HG03175 (cell line): ENCODE measurements at regions not wholly inside any gene's neighbourhood (a gene's known extent, or its start where the extent isn't known, plus 50 kb on each side); places are given as distances from the start of the nearest gene placed in this dataset.

Experiments used
- ATAC-seq: cut with Tn5 transposase; IDR thresholded peaks from one replicate; pipeline ENCODE4 v1.9.1; 2021; ENCODE audit warnings: mild to moderate bottlenecking, moderate library complexity; ENCODE audit not compliant: unreplicated experiment

GRCh38 chr11:134555510-134555909 is 143.5 kb upstream of the B3GAT1 start:
- ATAC-seq, result no peak

- ATAC-seq, result no peak
Measured at GRCh38 chr11:134554861-134555260, 142.8 kb upstream of the B3GAT1 start.

- no peak for ATAC-seq
Measured at GRCh38 chr11:134554106-134554505, 142.1 kb upstream of the B3GAT1 start.

GRCh38 chr11:134552749-134553148 is 140.7 kb upstream of the B3GAT1 start:
- ATAC-seq, result no peak

GRCh38 chr11:134545521-134545920 is 133.5 kb upstream of the B3GAT1 start:
- ATAC-seq, result no peak

- ATAC-seq, result no peak
Measured at GRCh38 chr11:134544095-134544815, 132.2 kb upstream of the B3GAT1 start.

GRCh38 chr11:134543645-134544044 is 131.6 kb upstream of the B3GAT1 start:
- no peak for ATAC-seq

- no peak for ATAC-seq
Measured at GRCh38 chr11:134543241-134543640, 131.2 kb upstream of the B3GAT1 start.

- ATAC-seq, result no peak
Measured at GRCh38 chr11:134542401-134543165, 130.5 kb upstream of the B3GAT1 start.

GRCh38 chr11:134541951-134542350 is 129.9 kb upstream of the B3GAT1 start:
- no peak for ATAC-seq

- ATAC-seq, result no peak
Measured at GRCh38 chr11:134541355-134541754, 129.3 kb upstream of the B3GAT1 start.

- no peak for ATAC-seq
Measured at GRCh38 chr11:134539285-134539684, 127.2 kb upstream of the B3GAT1 start.

- ATAC-seq, result no peak
Measured at GRCh38 chr11:134538742-134539141, 126.7 kb upstream of the B3GAT1 start.

- ATAC-seq, result no peak
Measured at GRCh38 chr11:134537941-134538340, 125.9 kb upstream of the B3GAT1 start.

GRCh38 chr11:134537296-134537695 is 125.3 kb upstream of the B3GAT1 start:
- no peak for ATAC-seq

GRCh38 chr11:134536677-134537076 is 124.6 kb upstream of the B3GAT1 start:
- ATAC-seq, result no peak

- no peak for ATAC-seq
Measured at GRCh38 chr11:134536219-134536618, 124.2 kb upstream of the B3GAT1 start.

GRCh38 chr11:134535029-134536025 is 123.3 kb upstream of the B3GAT1 start:
- no peak for ATAC-seq

GRCh38 chr11:134533511-134533910 is 121.5 kb upstream of the B3GAT1 start:
- ATAC-seq, result no peak

GRCh38 chr11:134532921-134533421 is 120.9 kb upstream of the B3GAT1 start:
- ATAC-seq, result no peak
